ENCODE measurements at regions not wholly inside any gene's neighbourhood (a gene's known extent, or its start where the extent isn't known, plus 50 kb on each side); places are given as distances from the start of the nearest gene placed in this dataset.

DNA sequence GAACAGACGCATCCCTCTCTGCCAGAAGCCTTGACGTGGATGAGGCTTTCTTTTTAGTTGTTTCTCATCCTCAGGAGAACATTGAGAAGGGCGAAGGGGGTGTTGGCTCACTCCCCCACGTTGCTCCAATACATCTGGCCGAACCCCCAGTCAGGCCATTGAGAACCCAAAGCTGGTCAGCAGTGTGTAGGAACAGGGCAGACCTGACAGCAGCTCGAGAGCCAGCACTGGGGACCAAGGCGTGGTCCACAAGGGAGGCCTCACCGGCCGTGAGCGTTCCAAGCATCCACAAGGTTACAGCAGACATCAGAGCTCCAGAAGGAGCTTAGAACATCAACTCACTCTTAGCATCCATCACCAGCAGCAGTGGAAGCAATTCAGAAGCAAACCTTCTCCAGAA is 387.9 kb upstream of the ARID1B start:
- no peak overlapping the region for H3K27ac ChIP-seq
- H3K4me3 ChIP-seq (ENCODE audit: low read depth, low read length), result no peak overlapping the region
- H3K36me3 ChIP-seq (ENCODE audit: control insufficient read depth, insufficient read depth, low read length), result no peaks in the 10 kb centered on the region
- no peak overlapping the region for H3K9ac ChIP-seq
- H3K9me3 ChIP-seq (ENCODE audit: control insufficient read depth, low read length), result no peaks in the 10 kb centered on the region
- H3K27me3 ChIP-seq (ENCODE audit: control insufficient read depth, insufficient read depth, low read length), result no peaks in the 10 kb centered on the region
- no peaks in the 10 kb centered on the region for H3K4me1 ChIP-seq
- no peak overlapping the region for H3K4me2 ChIP-seq (ENCODE audit: low read length)
- H3K79me2 ChIP-seq, result no peaks in the 10 kb centered on the region
- no peak overlapping the region for H2AFZ ChIP-seq
- TF ChIP-seq, protein P1, sequence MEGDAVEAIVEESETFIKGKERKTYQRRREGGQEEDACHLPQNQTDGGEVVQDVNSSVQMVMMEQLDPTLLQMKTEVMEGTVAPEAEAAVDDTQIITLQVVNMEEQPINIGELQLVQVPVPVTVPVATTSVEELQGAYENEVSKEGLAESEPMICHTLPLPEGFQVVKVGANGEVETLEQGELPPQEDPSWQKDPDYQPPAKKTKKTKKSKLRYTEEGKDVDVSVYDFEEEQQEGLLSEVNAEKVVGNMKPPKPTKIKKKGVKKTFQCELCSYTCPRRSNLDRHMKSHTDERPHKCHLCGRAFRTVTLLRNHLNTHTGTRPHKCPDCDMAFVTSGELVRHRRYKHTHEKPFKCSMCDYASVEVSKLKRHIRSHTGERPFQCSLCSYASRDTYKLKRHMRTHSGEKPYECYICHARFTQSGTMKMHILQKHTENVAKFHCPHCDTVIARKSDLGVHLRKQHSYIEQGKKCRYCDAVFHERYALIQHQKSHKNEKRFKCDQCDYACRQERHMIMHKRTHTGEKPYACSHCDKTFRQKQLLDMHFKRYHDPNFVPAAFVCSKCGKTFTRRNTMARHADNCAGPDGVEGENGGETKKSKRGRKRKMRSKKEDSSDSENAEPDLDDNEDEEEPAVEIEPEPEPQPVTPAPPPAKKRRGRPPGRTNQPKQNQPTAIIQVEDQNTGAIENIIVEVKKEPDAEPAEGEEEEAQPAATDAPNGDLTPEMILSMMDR (IDR thresholded peaks at IDR 0.05), result no peak

DNA sequence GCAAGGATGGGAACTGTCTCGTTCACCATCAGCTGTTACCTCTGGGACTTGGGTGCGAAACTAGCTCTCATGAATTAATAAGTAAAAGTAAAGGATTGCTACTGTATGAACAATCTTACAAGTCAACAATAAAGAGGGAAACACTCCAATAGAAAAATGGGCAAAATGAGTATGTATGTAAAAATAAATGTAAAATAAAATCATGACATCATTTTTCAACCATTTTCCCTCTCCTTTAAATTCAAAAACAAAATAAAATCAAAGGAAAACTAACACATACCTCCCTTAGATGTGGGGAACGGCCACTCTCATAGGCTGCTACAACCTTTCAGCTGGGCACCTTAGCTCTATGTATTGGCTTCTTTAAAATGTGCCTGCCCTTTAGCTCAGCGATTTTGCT is 389.7 kb upstream of the ARID1B start:
- Histone ChIP-seq H3K27me3 (ENCODE audit: control insufficient read depth, insufficient read depth, low read length) (no peaks in the 10 kb centered on the region), H3K9ac (no peak overlapping the region), H3K9me3 (ENCODE audit: control insufficient read depth, low read length) (no peaks in the 10 kb centered on the region), H2AFZ (no peak overlapping the region), H3K4me2 (ENCODE audit: low read length) (no peak overlapping the region), H3K36me3 (ENCODE audit: control insufficient read depth, insufficient read depth, low read length) (no peaks in the 10 kb centered on the region), H3K27ac (no peak overlapping the region), H3K4me3 (ENCODE audit: low read depth, low read length) (no peak overlapping the region), H3K4me1 (no peaks in the 10 kb centered on the region), H3K79me2 (no peaks in the 10 kb centered on the region)
- TF ChIP-seq, protein P1 (IDR thresholded peaks at IDR 0.05), result no peak

DNA sequence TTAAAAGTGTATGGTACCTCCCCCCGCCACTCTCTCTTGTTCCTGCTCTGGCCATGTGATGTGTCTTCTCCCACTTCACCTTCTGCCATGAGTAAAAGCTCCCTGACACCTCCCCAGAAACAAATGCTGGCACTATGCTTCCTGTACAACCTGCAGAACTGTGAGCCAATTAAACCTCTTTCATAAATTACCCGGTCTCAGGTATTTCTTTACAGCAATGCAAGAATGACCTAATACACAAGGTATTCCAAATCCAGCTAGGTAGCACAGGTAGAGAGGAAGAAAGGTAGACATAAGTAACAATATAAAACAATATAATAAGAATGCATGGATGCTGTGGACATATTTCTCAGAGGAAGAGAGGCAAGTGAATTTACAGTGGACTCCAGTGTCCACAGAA is 394.1 kb upstream of the ARID1B start:
- no peaks in the 10 kb centered on the region for H3K27me3 ChIP-seq (ENCODE audit: control insufficient read depth, insufficient read depth, low read length)
- TF ChIP-seq, protein P1 (IDR thresholded peaks at IDR 0.05), result no peak
- H3K27ac ChIP-seq, result no peak overlapping the region
- no peak overlapping the region for H3K9ac ChIP-seq
- no peak overlapping the region for H3K4me3 ChIP-seq (ENCODE audit: low read depth, low read length)
- no peak overlapping the region for H3K4me2 ChIP-seq (ENCODE audit: low read length)
- no peak overlapping the region for H2AFZ ChIP-seq
- H3K36me3 ChIP-seq (ENCODE audit: control insufficient read depth, insufficient read depth, low read length), result no peaks in the 10 kb centered on the region
- no peaks in the 10 kb centered on the region for H3K4me1 ChIP-seq
- H3K79me2 ChIP-seq, result no peaks in the 10 kb centered on the region
- no peaks in the 10 kb centered on the region for H3K9me3 ChIP-seq (ENCODE audit: control insufficient read depth, low read length)

DNA sequence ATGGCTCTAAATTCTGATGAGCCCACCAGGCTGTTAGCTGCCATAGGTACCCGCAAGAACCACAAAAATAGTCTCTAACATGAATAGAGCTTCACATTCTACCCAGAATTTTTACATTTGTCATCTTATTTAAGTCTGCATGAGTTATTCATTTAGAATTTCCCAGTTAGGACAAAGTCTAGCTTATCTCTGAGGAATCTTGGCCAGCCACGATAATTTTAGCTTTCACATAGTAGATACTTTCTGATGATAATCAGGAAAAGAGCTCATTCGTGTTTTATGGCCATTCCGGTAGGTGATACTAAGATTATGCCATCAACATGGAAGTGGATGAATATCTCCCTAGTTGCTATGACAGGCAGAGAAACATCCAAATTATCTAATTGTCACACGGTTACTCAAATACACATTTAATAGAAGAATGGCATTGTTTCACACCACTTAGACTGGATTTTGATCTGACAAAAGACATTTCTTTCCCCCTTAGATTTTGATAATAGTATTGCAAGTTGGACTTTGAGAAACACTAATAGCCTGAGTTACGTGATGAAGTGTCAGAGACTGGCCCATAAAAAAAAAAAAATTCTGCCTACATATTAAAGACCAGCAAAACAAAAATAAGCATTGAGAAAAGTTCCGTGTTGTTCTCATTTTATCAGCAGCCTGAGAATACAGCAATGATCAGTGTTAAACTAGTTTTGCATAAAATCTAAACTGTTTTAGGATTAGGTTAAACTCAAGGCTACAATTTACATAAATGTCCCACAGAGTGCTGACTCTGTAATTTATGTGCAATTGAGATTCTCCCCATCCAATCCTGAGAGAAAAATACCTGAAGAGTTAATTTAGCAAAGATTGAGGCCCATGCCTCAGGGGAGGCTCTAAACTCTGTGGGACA is 397.5 kb upstream of the ARID1B start:
- H3K9me3 ChIP-seq (ENCODE audit: control insufficient read depth, low read length), result no peaks in the 10 kb centered on the region
- no peak overlapping the region for H3K27ac ChIP-seq
- TF ChIP-seq, protein P1 (IDR thresholded peaks at IDR 0.05), result no peak
- H3K79me2 ChIP-seq, result no peaks in the 10 kb centered on the region
- H3K4me2 ChIP-seq (ENCODE audit: low read length), result no peak overlapping the region
- no peak overlapping the region for H3K4me3 ChIP-seq (ENCODE audit: low read depth, low read length)
- H3K9ac ChIP-seq, result no peak overlapping the region
- no peaks in the 10 kb centered on the region for H3K4me1 ChIP-seq
- no peaks in the 10 kb centered on the region for H3K36me3 ChIP-seq (ENCODE audit: control insufficient read depth, insufficient read depth, low read length)
- no peak overlapping the region for H2AFZ ChIP-seq
- no peaks in the 10 kb centered on the region for H3K27me3 ChIP-seq (ENCODE audit: control insufficient read depth, insufficient read depth, low read length)

DNA sequence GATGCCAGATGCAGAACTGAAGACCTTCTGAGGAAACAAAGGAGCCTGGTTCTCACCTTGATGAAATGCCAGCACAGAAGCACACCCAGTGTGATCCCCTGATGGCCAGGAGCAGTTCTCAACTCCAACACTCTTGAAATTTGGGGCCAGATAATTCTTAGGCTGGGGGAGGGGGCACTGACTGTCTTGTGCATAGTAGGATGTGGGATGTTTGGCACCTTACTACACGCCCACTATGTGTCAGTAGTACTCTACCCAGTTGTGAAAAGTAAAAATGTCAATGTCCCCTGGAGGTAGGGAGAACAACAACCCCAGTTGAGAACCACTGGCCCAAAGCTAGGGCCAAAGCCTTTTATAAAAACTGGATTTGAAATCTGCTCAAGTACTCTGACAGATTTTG is 398.3 kb upstream of the ARID1B start:
- Histone ChIP-seq H3K27ac (no peak overlapping the region), H3K4me2 (ENCODE audit: low read length) (no peak overlapping the region), H3K79me2 (no peaks in the 10 kb centered on the region)

More for the DNA sequence above, 398.3 kb upstream of the ARID1B start:
- TF ChIP-seq, protein P1 (IDR thresholded peaks at IDR 0.05), result no peak
- Histone ChIP-seq H3K36me3 (ENCODE audit: control insufficient read depth, insufficient read depth, low read length) (no peaks in the 10 kb centered on the region), H3K9me3 (ENCODE audit: control insufficient read depth, low read length) (no peaks in the 10 kb centered on the region), H3K9ac (no peak overlapping the region), H2AFZ (no peak overlapping the region), H3K27me3 (ENCODE audit: control insufficient read depth, insufficient read depth, low read length) (no peaks in the 10 kb centered on the region), H3K4me1 (no peaks in the 10 kb centered on the region), H3K4me3 (ENCODE audit: low read depth, low read length) (no peak overlapping the region)
